A549 (cell line): ENCODE measurements at regions not wholly inside any gene's neighbourhood (a gene's known extent, or its start where the extent isn't known, plus 50 kb on each side); places are given as distances from the start of the nearest gene placed in this dataset.

ENCODE experiments used
- CEBPB ChIP-seq, 2 experiments: fragments of >200 bp in 1 of 2; sonication (Bioruptor Twin) in 1 of 2; formaldehyde crosslinking in 1 of 2; IDR thresholded peaks; 2 replicates each; pipeline ENCODE4 v1.6.1; 2012 to 2016
- CTCF ChIP-seq: fragments of >200 bp; sonication (Bioruptor Twin); formaldehyde crosslinking; IDR thresholded peaks from 3 replicates; pipeline ENCODE4 v1.5.1; 2016
- EHMT2 ChIP-seq: fragments of 200-600 bp; sonication (generic); IDR thresholded peaks from 2 replicates; pipeline ENCODE4 v1.6.1; 2016; ENCODE audit warnings: antibody characterized with exemption, low read depth, mild to moderate bottlenecking, moderate library complexity
- EP300 ChIP-seq, 2 experiments: fragments of >200 bp; sonication (Bioruptor Twin); formaldehyde crosslinking; IDR thresholded peaks; 2 replicates in 1 of 2; 3 replicates in 1 of 2; pipeline ENCODE4 v1.6.1; 2016 to 2017
- FOXS1 ChIP-seq: fragments of 250-450 bp; sonication (Bioruptor Pico); IDR thresholded peaks from 2 replicates; pipeline ENCODE4 v1.5.0; 2020; ENCODE audit warnings: mild to moderate bottlenecking, moderate library complexity
- HDAC2 ChIP-seq: fragments of 200-600 bp; sonication (generic); IDR thresholded peaks from 2 replicates; pipeline ENCODE4 v1.6.1; 2016
- JUN ChIP-seq, 2 experiments: fragments of >200 bp; sonication (Bioruptor Twin); formaldehyde crosslinking; IDR thresholded peaks; 2 replicates in 1 of 2; 3 replicates in 1 of 2; pipeline ENCODE4 v1.6.1; 2016 to 2017
- MAFK ChIP-seq: fragments of 450-650 bp; IDR thresholded peaks from 2 replicates; pipeline ENCODE4 v1.6.1; 2014; ENCODE audit not compliant: partially characterized antibody
- NPAS2 ChIP-seq: fragments of 250-450 bp; sonication (Bioruptor Pico); IDR thresholded peaks from 2 replicates; pipeline ENCODE4 v1.8.0; 2022; ENCODE audit warnings: mild to moderate bottlenecking, moderate library complexity, borderline replicate concordance
- POLR2A ChIP-seq: IDR thresholded peaks from 2 replicates; pipeline ENCODE4 v1.6.1; 2012; ENCODE audit warnings: mild to moderate bottlenecking, low read length
- POLR2AphosphoS2 ChIP-seq: conservative IDR thresholded peaks from 2 replicates; pipeline ENCODE4 v1.6.1; 2012; ENCODE audit warnings: low read length, improper control_type of control experiment, inconsistent platforms
- TFCP2L1 ChIP-seq: fragments of 250-450 bp; sonication (Bioruptor Pico); IDR thresholded peaks from 2 replicates; pipeline ENCODE4 v1.5.0; 2021; ENCODE audit warnings: mild to moderate bottlenecking
- TP53 ChIP-seq: fragments of 250-450 bp; sonication (Bioruptor Pico); IDR thresholded peaks from 2 replicates; pipeline ENCODE4 v1.5.0; 2021; ENCODE audit warnings: mild to moderate bottlenecking, moderate library complexity
- USF2 ChIP-seq: fragments of 450-650 bp; IDR thresholded peaks from 2 replicates; pipeline ENCODE4 v1.6.1; 2014; ENCODE audit warnings: antibody characterized with exemption

- TF ChIP-seq POLR2AphosphoS2 (no peak), POLR2A (no peak), TP53 (CRISPR knock-in tag) (no peak), EP300 (IDR thresholded peaks at IDR 0.05) (no peak), CTCF (no peak), FOXS1 (no peak), MAFK (no peak), CEBPB (IDR thresholded peaks at IDR 0.05) (no peak), TFCP2L1 (no peak), USF2 (no peak), NPAS2 (CRISPR knock-in tag) (no peak), JUN (IDR thresholded peaks at IDR 0.05) (no peak), EHMT2 (no peak), HDAC2 (no peak)
Measured at GRCh38 chr17:33854596-33854995, 400.5 kb upstream of the CCL2 start.
